ENCODE measurements at regions not wholly inside any gene's neighbourhood (a gene's known extent, or its start where the extent isn't known, plus 50 kb on each side); places are given as distances from the start of the nearest gene placed in this dataset.
A peak's percentile ranks its signal among the peaks of the same experiment; 100 is the strongest.

DNA sequence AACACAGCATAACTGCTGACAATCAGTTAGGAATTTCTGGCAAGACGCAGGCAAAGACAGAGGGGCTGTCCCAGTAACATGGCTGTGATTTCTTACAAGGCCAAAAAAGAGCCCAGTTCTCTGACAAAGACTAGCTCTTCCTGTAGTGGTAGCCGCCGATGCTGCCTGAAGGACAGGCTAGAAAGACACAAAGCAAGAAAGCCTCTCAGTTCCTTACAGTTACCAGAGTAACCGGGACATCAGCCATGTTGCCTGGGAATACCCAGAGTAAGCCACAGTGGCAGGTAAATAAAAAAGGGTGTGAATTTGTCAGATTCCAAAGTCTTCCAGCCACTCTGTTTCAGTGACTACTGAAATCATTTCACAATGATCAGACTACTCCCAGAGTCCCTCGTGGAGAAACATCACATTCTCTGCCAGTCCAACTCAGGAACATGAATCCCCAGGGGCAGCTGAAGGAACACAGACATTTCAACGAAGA is 493.6 kb upstream of the ADAMTS9 start:
- Histone ChIP-seq H3K9me3 (peaks cover 0 to 3% (median 0%) of the 10 kb centered on the region in 4 donors), H3K27ac (replicated peaks in 1 of 4) (peak overlapping the region; percentile 23 to 48 (median 29)), H3K4me3 (no peak overlapping the region), H3K36me3 (no peaks in the 10 kb centered on the region), H3K27me3 (no peaks in the 10 kb centered on the region), H3K4me1 (peaks cover 4 to 19% (median 6%) of the 10 kb centered on the region in 4 donors)
- intact Hi-C loops (cut with DNase I): no loop called here
- no peak for DNase-seq (ENCODE audit: extremely low spot score)
- peak in 1 of 2 donors; percentile 8 for TF ChIP-seq POLR2AphosphoS5 (IDR thresholded peaks at IDR 0.05)
- TF ChIP-seq, protein P1, sequence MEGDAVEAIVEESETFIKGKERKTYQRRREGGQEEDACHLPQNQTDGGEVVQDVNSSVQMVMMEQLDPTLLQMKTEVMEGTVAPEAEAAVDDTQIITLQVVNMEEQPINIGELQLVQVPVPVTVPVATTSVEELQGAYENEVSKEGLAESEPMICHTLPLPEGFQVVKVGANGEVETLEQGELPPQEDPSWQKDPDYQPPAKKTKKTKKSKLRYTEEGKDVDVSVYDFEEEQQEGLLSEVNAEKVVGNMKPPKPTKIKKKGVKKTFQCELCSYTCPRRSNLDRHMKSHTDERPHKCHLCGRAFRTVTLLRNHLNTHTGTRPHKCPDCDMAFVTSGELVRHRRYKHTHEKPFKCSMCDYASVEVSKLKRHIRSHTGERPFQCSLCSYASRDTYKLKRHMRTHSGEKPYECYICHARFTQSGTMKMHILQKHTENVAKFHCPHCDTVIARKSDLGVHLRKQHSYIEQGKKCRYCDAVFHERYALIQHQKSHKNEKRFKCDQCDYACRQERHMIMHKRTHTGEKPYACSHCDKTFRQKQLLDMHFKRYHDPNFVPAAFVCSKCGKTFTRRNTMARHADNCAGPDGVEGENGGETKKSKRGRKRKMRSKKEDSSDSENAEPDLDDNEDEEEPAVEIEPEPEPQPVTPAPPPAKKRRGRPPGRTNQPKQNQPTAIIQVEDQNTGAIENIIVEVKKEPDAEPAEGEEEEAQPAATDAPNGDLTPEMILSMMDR (IDR thresholded peaks at IDR 0.05): no peak
- 53% methylated on average over 6 of the region's 6 CpGs for WGBS

DNA sequence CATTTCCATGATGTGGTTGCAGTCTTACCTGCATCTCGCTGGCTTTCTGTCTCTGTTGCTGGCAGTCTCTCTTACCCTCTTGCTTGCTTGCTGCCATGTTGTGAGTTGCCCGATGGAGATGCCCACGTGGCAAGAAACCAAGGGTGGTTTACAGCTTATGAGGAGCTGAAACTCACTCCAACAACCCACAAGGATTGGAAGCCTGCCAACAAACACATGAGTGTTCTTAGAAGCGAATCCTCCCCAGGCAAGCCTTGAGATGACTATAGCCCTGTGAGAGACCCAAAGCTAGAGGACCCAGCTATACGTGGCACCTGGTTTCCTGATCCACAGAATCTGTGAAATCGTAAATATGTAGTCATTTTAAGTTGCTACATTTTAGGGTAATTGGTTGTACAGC is 490.9 kb upstream of the ADAMTS9 start:
- intact Hi-C loops (cut with DNase I): no loop called here
- no peaks in the 10 kb centered on the region for H3K9me3 ChIP-seq
- no peak overlapping the region for H3K4me3 ChIP-seq
- H3K27ac ChIP-seq (replicated peaks in 1 of 4): no peak overlapping the region
- no peak for DNase-seq (ENCODE audit: extremely low spot score)
- 70% methylated on average over 6 of the region's 6 CpGs for WGBS
- no peaks in the 10 kb centered on the region for H3K36me3 ChIP-seq
- H3K27me3 ChIP-seq: no peaks in the 10 kb centered on the region
- H3K4me1 ChIP-seq: peaks cover 4 to 19% (median 6%) of the 10 kb centered on the region in 4 donors
- TF ChIP-seq POLR2A (IDR thresholded peaks at IDR 0.05; ENCODE audit: low read depth): no peak
- TF ChIP-seq POLR2AphosphoS5 (IDR thresholded peaks at IDR 0.05): no peak
- TF ChIP-seq, protein P1 (IDR thresholded peaks at IDR 0.05): no peak
- TF ChIP-seq EP300 (IDR thresholded peaks at IDR 0.05): no peak

DNA sequence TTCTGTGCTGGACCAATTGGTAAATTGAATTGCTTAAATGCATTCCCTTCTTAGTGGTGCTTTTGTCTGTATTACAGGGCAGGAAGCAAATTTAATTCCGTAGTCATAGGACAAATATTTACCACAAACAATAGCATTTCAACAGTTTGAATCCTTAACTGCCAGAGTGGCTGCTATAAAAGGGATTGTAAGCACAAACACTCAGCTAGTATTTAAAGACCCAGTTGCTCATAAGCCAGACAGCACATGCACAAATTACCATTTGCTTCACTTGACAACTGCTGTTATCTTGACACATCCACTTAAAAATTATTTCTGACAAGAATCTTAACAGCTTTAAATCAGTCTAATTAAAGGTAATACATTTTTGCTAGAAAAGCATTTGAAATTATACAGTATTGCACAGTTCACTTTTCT is 490.2 kb upstream of the ADAMTS9 start:
- Histone ChIP-seq H3K9me3 (no peaks in the 10 kb centered on the region), H3K4me3 (no peak overlapping the region), H3K27ac (replicated peaks in 1 of 4) (peak overlapping the region in 1 of 4 donors; percentile 42), H3K36me3 (no peaks in the 10 kb centered on the region), H3K4me1 (peaks cover 4 to 19% (median 6%) of the 10 kb centered on the region in 4 donors), H3K27me3 (no peaks in the 10 kb centered on the region)
- DNase-seq (ENCODE audit: extremely low spot score): no peak
- intact Hi-C loops (cut with DNase I): no loop called here
- 18% methylated on average over 1 of the region's 1 CpG for WGBS
- TF ChIP-seq POLR2A (IDR thresholded peaks at IDR 0.05; ENCODE audit: low read depth) (no peak), EP300 (IDR thresholded peaks at IDR 0.05) (no peak), POLR2AphosphoS5 (IDR thresholded peaks at IDR 0.05) (peak in 1 of 2 donors; percentile 39)
- TF ChIP-seq, protein P1 (IDR thresholded peaks at IDR 0.05): no peak

DNA sequence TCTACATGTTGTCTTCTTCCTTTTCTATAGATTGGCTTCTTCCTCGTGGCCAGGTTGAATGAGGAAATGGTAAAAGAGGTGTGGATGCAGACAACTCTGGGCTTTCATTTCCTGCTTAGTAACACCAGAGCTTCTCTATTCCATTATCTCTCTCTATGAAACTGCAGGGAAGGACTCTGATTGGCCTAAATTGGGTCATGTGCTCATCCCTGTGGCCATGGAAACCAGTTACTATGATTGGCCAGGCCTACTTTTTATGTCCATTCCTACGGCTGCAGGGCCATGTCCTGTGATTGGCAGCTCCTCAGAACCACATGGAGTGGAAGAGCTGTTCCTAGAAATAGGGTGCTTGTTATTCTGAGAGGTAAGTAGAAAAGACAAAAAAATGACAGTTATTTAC is 486.9 kb upstream of the ADAMTS9 start:
- intact Hi-C loops (cut with DNase I): loop anchor here (5.0 kb wide), 1 partner anchor 642 kb away; no protein-coding TSS in a partner anchor
- 62% methylated on average over 2 of the region's 2 CpGs for WGBS
- H3K27ac ChIP-seq (replicated peaks in 1 of 4): peak overlapping the region in 2 of 4 donors; percentile 38 to 82

More for the DNA sequence above, 486.9 kb upstream of the ADAMTS9 start:
- DNase-seq (ENCODE audit: extremely low spot score): no peak
- Histone ChIP-seq H3K4me3 (no peak overlapping the region), H3K36me3 (no peaks in the 10 kb centered on the region), H3K9me3 (no peaks in the 10 kb centered on the region), H3K27me3 (no peaks in the 10 kb centered on the region), H3K4me1 (peaks cover 10 to 23% (median 12%) of the 10 kb centered on the region in 4 donors)
- TF ChIP-seq, protein P1 (IDR thresholded peaks at IDR 0.05): no peak
- TF ChIP-seq EP300 (IDR thresholded peaks at IDR 0.05) (no peak), POLR2AphosphoS5 (IDR thresholded peaks at IDR 0.05) (no peak), POLR2A (IDR thresholded peaks at IDR 0.05; ENCODE audit: low read depth) (no peak)
